HepG2 (cell line): ENCODE measurements at regions not wholly inside any gene's neighbourhood (a gene's known extent, or its start where the extent isn't known, plus 50 kb on each side); places are given as distances from the start of the nearest gene placed in this dataset.

Source experiments
- ATAC-seq: fragments of 200-7000 bp; cut with Tn5 transposase; 3 replicates; pipeline ENCODE4 v1.9.1; 2020; ENCODE audit warnings: mild to moderate bottlenecking, moderate library complexity
- BruUV-seq: library from RNA; stranded (reverse); fragments of 400-500 nt; replicated peaks from 2 replicates; lab custom pipeline; 2021; lab: Mats Ljungman, UMichigan
- CTCF ChIA-PET: fragments of 300-600 bp; formaldehyde crosslinking; extraction: SDS; loops from one replicate; lab custom pipeline; 2021; ENCODE audit warnings: low total read pairs, inconsistent platforms, low intra/inter-chr PET ratio; lab: Yijun Ruan, JAX
- POLR2A ChIA-PET: fragments of 350-600 bp; sonication (Branson Sonifier 250); formaldehyde crosslinking; loops from one replicate; lab custom pipeline; 2020; ENCODE audit warnings: antibody characterized with exemption, inconsistent platforms; lab: Yijun Ruan, JAX
- DNase-seq: peaks from one replicate; pipeline ENCODE4 v3.0.0-alpha.2; 2015; ENCODE audit warnings: low spot score
- FAIRE-seq: peaks from 3 replicates; lab custom pipeline; 2011; peaks lifted over from hg19 to GRCh38; lab: Jason Lieb, UNC
- H2AFZ ChIP-seq: one replicate; pipeline ENCODE4 v1.6.1; 2011; ENCODE audit warnings: low read length, inconsistent platforms
- H3K27ac ChIP-seq: fragments of 300-600 bp; 3 replicates; pipeline ENCODE4 v1.8.0; 2011; ENCODE audit warnings: mixed run types, mild to moderate bottlenecking, mixed read lengths, low read length, inconsistent platforms; ENCODE audit not compliant: insufficient read depth; ENCODE audit errors: extremely low read length
- H3K27me3 ChIP-seq, 2 experiments: fragments of 200-600 bp in 1 of 2; 2 replicates in 1 of 2; 3 replicates in 1 of 2; pipeline versions ENCODE4 v1.6.0 to v1.8.0; 2011; ENCODE audit warnings: low read length in 2 of 2, mild to moderate bottlenecking in 2 of 2, moderate library complexity in 2 of 2, inconsistent platforms in 1 of 2; ENCODE audit not compliant: insufficient read depth in 2 of 2, control insufficient read depth in 1 of 2
- H3K36me3 ChIP-seq, 2 experiments: fragments of 200-600 bp in 1 of 2; replicated peaks in 1 of 2; 2 replicates in 1 of 2; 3 replicates in 1 of 2; pipeline versions ENCODE4 v1.5.1 to v1.8.0; 2011; ENCODE audit warnings: low read length in 2 of 2, inconsistent platforms in 1 of 2; ENCODE audit not compliant: insufficient read depth in 2 of 2, control insufficient read depth in 1 of 2
- H3K4me1 ChIP-seq: 2 replicates; pipeline ENCODE4 v1.5.1; 2012; ENCODE audit warnings: low read length, inconsistent platforms; ENCODE audit not compliant: insufficient read depth
- H3K4me2 ChIP-seq: 2 replicates; pipeline ENCODE4 v1.6.0; 2011; ENCODE audit warnings: low read depth, low read length, inconsistent platforms
- H3K4me3 ChIP-seq, 3 experiments: fragments of 200-600 bp in 1 of 3; sonication (generic), shearing (Covaris generic) in 1 of 3; replicated peaks in 1 of 3; 2 replicates each; pipeline ENCODE4 v1.5.1; 2011 to 2016; ENCODE audit warnings: low read length in 3 of 3, inconsistent platforms in 2 of 3, low read depth in 2 of 3, mild to moderate bottlenecking in 2 of 3, control low read depth in 1 of 3, mixed read lengths in 1 of 3; ENCODE audit not compliant: insufficient read depth in 1 of 3
- H3K79me2 ChIP-seq: one replicate; pipeline ENCODE4 v1.6.1; 2011; ENCODE audit warnings: low read length, inconsistent platforms; ENCODE audit not compliant: insufficient read depth
- H3K9ac ChIP-seq: 2 replicates; pipeline ENCODE4 v1.6.0; 2011; ENCODE audit warnings: mild to moderate bottlenecking, low read depth, low read length, inconsistent platforms; ENCODE audit not compliant: insufficient read depth
- H3K9me3 ChIP-seq: 2 replicates; pipeline ENCODE4 v1.5.1; 2012; ENCODE audit warnings: mild to moderate bottlenecking, low read length
- H4K20me1 ChIP-seq: 2 replicates; pipeline ENCODE4 v1.6.0; 2011; ENCODE audit warnings: inconsistent platforms, mild to moderate bottlenecking, low read length, moderate library complexity; ENCODE audit not compliant: insufficient read depth
- CBX1 ChIP-seq: IDR thresholded peaks from one replicate; pipeline ENCODE4 v1.6.1; 2016; ENCODE audit warnings: antibody characterized with exemption, low read depth
- CEBPB ChIP-seq: IDR thresholded peaks from 2 replicates; pipeline ENCODE4 v1.6.1; 2011; ENCODE audit warnings: low read depth, low read length, improper control_type of control experiment, borderline replicate concordance
- WGBS: methylation state at CpG from one replicate; pipeline ENCODE4 v1.1.6; 2017; ENCODE audit warnings: low lambda C conversion rate; 5-methylcytosine and 5-hydroxymethylcytosine counted together
- in situ Hi-C: cut with HindIII; loops from 2 replicates; pipeline ENCODE4 v1.10.0; 2017; ENCODE audit warnings: low pct_unique_long_range_greater_than_20kb; ENCODE audit not compliant: extremely low pct_ligation_motif_present
- intact Hi-C: fragments of 100-400 bp; cut with micrococcal nuclease; formaldehyde crosslinking; loops from one replicate; pipeline ENCODE4 v1.10.0; 2022; ENCODE audit not compliant: unreplicated experiment
- TF ChIP-seq, protein P1 (sequence below): sonication (generic); formaldehyde crosslinking; IDR thresholded peaks from 2 replicates; pipeline ENCODE4 v1.5.0; 2020; ENCODE audit warnings: mild to moderate bottlenecking, missing genetic modification reagents
- TF ChIP-seq, protein P2 (sequence below): IDR thresholded peaks from 2 replicates; pipeline ENCODE4 v1.6.1; 2016

DNA sequence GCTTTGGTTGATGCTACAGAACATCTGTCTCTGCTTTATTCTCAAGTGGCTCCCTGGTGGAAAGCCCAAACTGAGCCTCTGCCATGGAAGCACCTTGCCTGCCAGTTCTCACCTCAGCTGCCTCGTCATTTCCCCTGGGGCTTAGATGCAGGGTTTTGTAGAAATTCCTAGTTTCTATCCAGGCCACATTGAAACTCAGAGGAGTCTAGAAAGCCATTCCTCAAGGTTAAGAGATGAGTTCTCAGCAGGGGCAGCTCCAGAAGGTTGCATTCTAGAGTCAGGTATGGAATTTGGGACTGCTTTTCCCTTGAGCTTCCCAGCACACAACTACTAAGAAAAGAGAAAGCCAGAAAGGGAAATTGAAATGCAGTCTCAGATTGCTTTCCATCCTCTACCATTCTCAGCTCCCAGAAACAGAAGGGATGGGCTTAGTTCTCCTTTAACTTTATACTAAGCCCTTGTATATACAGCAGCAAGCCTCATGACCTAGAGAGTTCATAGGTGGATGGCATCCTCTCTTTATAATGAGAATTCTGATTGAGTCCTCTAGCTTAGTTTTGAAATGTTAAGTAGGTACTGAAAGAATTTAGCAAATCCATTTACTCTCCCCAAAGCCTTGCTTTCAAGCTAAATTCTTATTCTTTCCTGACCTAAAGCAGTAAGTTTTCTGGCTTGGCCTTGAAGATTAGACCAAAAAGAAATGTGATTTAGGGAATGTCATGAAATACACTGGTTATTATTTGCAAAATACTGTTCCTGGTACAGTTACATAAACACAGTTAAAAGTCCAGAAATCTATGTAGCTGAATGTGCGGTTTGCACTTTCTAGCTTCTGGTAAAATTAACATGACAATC lies 66.0 kb upstream of the MEF2C start:
- in situ Hi-C loops (no loop called here), intact Hi-C loops (no loop called here)
- no peak overlapping the region for H2AFZ ChIP-seq
- no peak overlapping the region for H3K27ac ChIP-seq
- H4K20me1 ChIP-seq = no peaks in the 10 kb centered on the region
- H3K36me3 ChIP-seq = no peaks in the 10 kb centered on the region
- DNase-seq = no peak
- POLR2A ChIA-PET = no interaction called here
- ATAC-seq = no peak
- CTCF ChIA-PET = no interaction called here
- no peak overlapping the region for H3K4me3 ChIP-seq
- 0% methylated on average over 2 of the region's 2 CpGs for WGBS
- no TSS peak for BruUV-seq
- no peaks in the 10 kb centered on the region for H3K4me1 ChIP-seq
- FAIRE-seq = no peak
- H3K79me2 ChIP-seq = no peaks in the 10 kb centered on the region
- TF ChIP-seq, protein P1, sequence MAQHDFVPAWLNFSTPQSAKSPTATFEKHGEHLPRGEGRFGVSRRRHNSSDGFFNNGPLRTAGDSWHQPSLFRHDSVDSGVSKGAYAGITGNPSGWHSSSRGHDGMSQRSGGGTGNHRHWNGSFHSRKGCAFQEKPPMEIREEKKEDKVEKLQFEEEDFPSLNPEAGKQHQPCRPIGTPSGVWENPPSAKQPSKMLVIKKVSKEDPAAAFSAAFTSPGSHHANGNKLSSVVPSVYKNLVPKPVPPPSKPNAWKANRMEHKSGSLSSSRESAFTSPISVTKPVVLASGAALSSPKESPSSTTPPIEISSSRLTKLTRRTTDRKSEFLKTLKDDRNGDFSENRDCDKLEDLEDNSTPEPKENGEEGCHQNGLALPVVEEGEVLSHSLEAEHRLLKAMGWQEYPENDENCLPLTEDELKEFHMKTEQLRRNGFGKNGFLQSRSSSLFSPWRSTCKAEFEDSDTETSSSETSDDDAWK = no peak
- TF ChIP-seq, protein P2, sequence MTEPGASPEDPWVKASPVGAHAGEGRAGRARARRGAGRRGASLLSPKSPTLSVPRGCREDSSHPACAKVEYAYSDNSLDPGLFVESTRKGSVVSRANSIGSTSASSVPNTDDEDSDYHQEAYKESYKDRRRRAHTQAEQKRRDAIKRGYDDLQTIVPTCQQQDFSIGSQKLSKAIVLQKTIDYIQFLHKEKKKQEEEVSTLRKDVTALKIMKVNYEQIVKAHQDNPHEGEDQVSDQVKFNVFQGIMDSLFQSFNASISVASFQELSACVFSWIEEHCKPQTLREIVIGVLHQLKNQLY (CRISPR knock-in tag) = no peak
- no peaks in the 10 kb centered on the region for H3K9me3 ChIP-seq
- no peak overlapping the region for H3K4me2 ChIP-seq
- no peaks in the 10 kb centered on the region for H3K27me3 ChIP-seq
- H3K9ac ChIP-seq = no peak overlapping the region

DNA sequence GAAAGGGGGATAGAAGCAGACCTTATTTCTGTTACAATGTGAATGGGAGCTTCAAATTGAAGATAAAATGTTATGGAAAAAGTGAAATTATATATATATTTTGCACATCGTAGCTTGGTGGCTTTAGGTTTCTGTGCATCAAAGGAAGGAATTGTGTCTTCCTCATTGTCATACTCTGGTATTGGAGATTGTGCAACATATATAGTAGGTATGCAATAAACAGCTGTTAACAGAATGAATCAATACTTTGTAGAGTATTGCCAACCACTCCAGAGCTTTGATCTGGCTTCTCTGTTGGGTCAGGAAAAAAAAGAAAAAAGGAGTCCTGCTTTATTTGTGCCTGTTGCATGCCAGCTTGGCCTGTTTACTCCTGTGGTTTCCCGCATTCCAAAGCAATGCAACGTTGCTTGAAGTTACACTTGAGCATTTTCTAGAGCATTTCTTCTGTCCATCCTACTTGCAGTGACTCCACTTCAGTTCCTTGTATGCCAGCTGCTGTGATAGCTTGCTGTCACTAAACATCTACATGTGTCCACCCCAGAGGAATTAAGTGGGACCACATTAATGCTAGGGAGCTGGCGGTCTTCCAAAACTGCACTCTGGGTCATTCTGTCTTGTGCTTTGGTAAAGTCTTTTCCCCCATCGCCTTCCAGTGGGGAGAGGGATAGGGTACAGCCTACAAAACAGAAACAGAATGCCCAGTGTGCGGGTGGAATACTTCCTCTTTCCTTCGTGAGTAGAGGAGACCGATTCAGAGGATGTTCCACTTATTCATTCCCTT lies 62.0 kb upstream of the MEF2C start:
- ATAC-seq (no peak), FAIRE-seq (no peak), DNase-seq (no peak)
- CTCF ChIA-PET = no interaction called here
- Histone ChIP-seq H3K27me3 (no peaks in the 10 kb centered on the region), H3K4me3 (no peak overlapping the region), H3K9me3 (no peaks in the 10 kb centered on the region), H3K4me2 (no peak overlapping the region), H4K20me1 (no peaks in the 10 kb centered on the region), H3K79me2 (no peaks in the 10 kb centered on the region)
- no TSS peak for BruUV-seq
- WGBS = 32% methylated on average over 8 of the region's 8 CpGs
- TF ChIP-seq CBX1 = no peak
- TF ChIP-seq CEBPB = peak; percentile 77; the same call in 1 of the 2 replicates
- TF ChIP-seq, all 625 proteins: peak for 1
- Histone ChIP-seq H3K27ac (no peak overlapping the region), H2AFZ (no peak overlapping the region), H3K36me3 (no peaks in the 10 kb centered on the region), H3K9ac (no peak overlapping the region), H3K4me1 (no peaks in the 10 kb centered on the region)
- POLR2A ChIA-PET = no interaction called here
- intact Hi-C loops = loop anchor here (5.0 kb wide), 1 partner anchor 313 kb away; no protein-coding TSS in a partner anchor
- in situ Hi-C loops = no loop called here
